ENCODE measurements at regions not wholly inside any gene's neighbourhood (a gene's known extent, or its start where the extent isn't known, plus 50 kb on each side); places are given as distances from the start of the nearest gene placed in this dataset.
"Not testable (repeated sequence)": the region's sequence is repeated elsewhere in the genome, so short reads cannot be mapped to it uniquely, and the experiment has no call there.

GRCh38 chr4:79850626-79851025 is 222.4 kb downstream of the ANTXR2 start:
- no peak for DNase-seq

GRCh38 chr4:79848329-79848728 is 224.7 kb downstream of the ANTXR2 start:
- DNase-seq: no peak

- DNase-seq: no peak
Measured at GRCh38 chr4:79847411-79847810, 225.6 kb downstream of the ANTXR2 start.

- DNase-seq: no peak
Measured at GRCh38 chr4:79842162-79842561, 230.9 kb downstream of the ANTXR2 start.

- DNase-seq: no peak
Measured at GRCh38 chr4:79833857-79834256, 239.2 kb downstream of the ANTXR2 start.

- no peak for DNase-seq
Measured at GRCh38 chr4:79831701-79832514, 241.1 kb downstream of the ANTXR2 start.

- no peak for DNase-seq
Measured at GRCh38 chr4:79831119-79831528, 241.9 kb downstream of the ANTXR2 start.

GRCh38 chr4:79827283-79827682 is 245.7 kb downstream of the ANTXR2 start:
- DNase-seq: no peak

- no peak for DNase-seq
Measured at GRCh38 chr4:79823148-79823763, 249.8 kb downstream of the ANTXR2 start.

- no peak for DNase-seq
Measured at GRCh38 chr4:79820427-79820826, 252.6 kb downstream of the ANTXR2 start.

- not testable (repeated sequence) for DNase-seq
Measured at GRCh38 chr4:79807933-79808332, 265.1 kb downstream of the ANTXR2 start.

- DNase-seq: no peak
Measured at GRCh38 chr4:79798047-79798446, 275.0 kb downstream of the ANTXR2 start.

GRCh38 chr4:79796948-79797347 is 276.1 kb downstream of the ANTXR2 start:
- DNase-seq: no peak

GRCh38 chr4:79788884-79789283 is 284.1 kb downstream of the ANTXR2 start:
- DNase-seq: no peak

- no peak for DNase-seq
Measured at GRCh38 chr4:79780129-79780528, 292.9 kb downstream of the ANTXR2 start.

- no peak for DNase-seq
Measured at GRCh38 chr4:79772510-79772909, 300.5 kb downstream of the ANTXR2 start.

- no peak for DNase-seq
Measured at GRCh38 chr4:79764120-79764519, 308.9 kb downstream of the ANTXR2 start.

- no peak for DNase-seq
Measured at GRCh38 chr4:79763486-79764075, 309.4 kb downstream of the ANTXR2 start.

GRCh38 chr4:79759793-79760192 is 313.2 kb downstream of the ANTXR2 start:
- DNase-seq: no peak

GRCh38 chr4:79757600-79757999 is 315.4 kb downstream of the ANTXR2 start:
- DNase-seq: no peak

- DNase-seq: no peak
Measured at GRCh38 chr4:79756140-79756895, 316.7 kb downstream of the ANTXR2 start.

GRCh38 chr4:79748835-79749234 is 324.2 kb downstream of the ANTXR2 start:
- DNase-seq: no peak

- DNase-seq: no peak
Measured at GRCh38 chr4:79747252-79747651, 325.8 kb downstream of the ANTXR2 start.

Measured in NCI-H446 (cell line).